ENCODE measurements at regions not wholly inside any gene's neighbourhood (a gene's known extent, or its start where the extent isn't known, plus 50 kb on each side); places are given as distances from the start of the nearest gene placed in this dataset.

DNA sequence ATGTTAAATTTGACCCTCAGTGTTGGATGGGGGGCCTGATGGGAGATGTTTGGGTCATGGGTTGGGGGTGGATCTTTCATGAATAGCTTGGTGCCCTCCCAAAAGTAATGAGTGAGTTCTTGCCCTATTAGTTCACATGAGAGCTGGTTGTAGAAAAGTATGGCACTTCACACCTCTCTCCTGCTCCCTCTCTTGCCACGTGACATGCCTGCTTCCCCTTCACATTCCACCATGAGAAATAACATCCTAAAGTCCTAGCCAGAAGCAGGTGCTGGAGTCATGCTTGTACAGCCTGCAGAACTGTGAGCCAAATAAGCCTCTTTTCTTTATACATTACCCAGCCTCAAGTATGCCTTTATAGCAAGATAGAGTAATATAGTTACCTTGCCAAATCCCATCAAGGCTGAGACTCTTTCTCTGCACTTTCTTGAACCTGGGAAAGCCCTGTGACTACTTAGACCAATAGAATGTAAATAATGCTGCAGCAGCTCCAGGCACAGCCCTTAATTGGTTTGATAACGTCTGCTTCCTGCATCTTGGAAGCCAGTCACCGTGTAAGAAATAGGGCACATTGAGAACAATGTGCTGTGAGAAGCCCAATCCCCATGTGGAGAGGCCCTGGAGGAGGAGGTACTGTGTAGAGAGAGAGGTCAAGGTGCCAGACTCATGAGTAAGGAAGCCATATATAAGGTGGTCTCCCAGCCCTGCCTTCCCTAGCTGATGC lies 88.0 kb upstream of the NAMPT start:
- ChIA-PET CTCF (interaction anchor here (1.1 to 1.6 kb wide), 2 partner anchors 18 to 31 kb away, joined by 3 to 5 read pairs; no protein-coding TSS in a partner anchor), POLR2A (no interaction called here)
- no peak for DNase-seq (ENCODE audit: extremely low spot score)
- TF ChIP-seq, protein P1, sequence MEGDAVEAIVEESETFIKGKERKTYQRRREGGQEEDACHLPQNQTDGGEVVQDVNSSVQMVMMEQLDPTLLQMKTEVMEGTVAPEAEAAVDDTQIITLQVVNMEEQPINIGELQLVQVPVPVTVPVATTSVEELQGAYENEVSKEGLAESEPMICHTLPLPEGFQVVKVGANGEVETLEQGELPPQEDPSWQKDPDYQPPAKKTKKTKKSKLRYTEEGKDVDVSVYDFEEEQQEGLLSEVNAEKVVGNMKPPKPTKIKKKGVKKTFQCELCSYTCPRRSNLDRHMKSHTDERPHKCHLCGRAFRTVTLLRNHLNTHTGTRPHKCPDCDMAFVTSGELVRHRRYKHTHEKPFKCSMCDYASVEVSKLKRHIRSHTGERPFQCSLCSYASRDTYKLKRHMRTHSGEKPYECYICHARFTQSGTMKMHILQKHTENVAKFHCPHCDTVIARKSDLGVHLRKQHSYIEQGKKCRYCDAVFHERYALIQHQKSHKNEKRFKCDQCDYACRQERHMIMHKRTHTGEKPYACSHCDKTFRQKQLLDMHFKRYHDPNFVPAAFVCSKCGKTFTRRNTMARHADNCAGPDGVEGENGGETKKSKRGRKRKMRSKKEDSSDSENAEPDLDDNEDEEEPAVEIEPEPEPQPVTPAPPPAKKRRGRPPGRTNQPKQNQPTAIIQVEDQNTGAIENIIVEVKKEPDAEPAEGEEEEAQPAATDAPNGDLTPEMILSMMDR (IDR thresholded peaks at IDR 0.05; ENCODE audit: control extremely low read depth, extremely low read depth, low read depth, missing control alignments) = no peak

- ChIA-PET POLR2A (no interaction called here), CTCF (interaction anchor here (1.1 to 1.6 kb wide), 2 partner anchors 19 to 31 kb away, joined by 3 to 5 read pairs; no protein-coding TSS in a partner anchor)
- TF ChIP-seq, protein P1 (IDR thresholded peaks at IDR 0.05; ENCODE audit: control extremely low read depth, extremely low read depth, low read depth, missing control alignments) = no peak
- no peak for DNase-seq (ENCODE audit: extremely low spot score)
Measured at GRCh38 chr7:106372126-106372525, 87.3 kb upstream of the NAMPT start.

- ChIA-PET CTCF (no interaction called here), POLR2A (no interaction called here)
- TF ChIP-seq, protein P1 (IDR thresholded peaks at IDR 0.05; ENCODE audit: control extremely low read depth, extremely low read depth, low read depth, missing control alignments) = no peak
- no peak for DNase-seq (ENCODE audit: extremely low spot score)
Measured at GRCh38 chr7:106371629-106372028, 86.8 kb upstream of the NAMPT start.

GRCh38 chr7:106370542-106370941 lies 85.8 kb upstream of the NAMPT start:
- POLR2A ChIA-PET = no interaction called here
- no peak for DNase-seq (ENCODE audit: extremely low spot score)
- CTCF ChIA-PET = no interaction called here
- TF ChIP-seq, protein P1 (IDR thresholded peaks at IDR 0.05; ENCODE audit: control extremely low read depth, extremely low read depth, low read depth, missing control alignments) = no peak

DNA sequence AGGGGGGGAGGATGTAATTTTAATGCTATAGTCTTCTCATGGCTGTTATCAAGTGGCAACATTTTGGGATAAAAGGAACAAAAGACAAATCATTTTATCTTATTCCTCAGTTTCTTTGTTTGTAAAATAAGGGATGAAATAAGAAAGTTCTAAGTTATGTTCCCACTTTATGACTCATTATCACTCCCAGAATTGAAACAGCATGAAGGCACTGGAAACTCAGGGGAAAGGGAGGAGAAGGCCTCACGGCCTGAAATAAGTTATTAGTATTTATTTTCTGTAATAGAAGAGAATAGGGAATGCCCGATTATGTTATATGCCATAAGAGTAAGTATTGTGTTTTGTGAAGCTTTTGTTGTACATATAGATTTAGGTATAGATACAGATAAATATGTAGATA lies 85.0 kb upstream of the NAMPT start:
- TF ChIP-seq, protein P1 (IDR thresholded peaks at IDR 0.05; ENCODE audit: control extremely low read depth, extremely low read depth, low read depth, missing control alignments) = no peak
- ChIA-PET POLR2A (no interaction called here), CTCF (interaction anchor here (1.2 to 2.8 kb wide), 2 partner anchors 10 to 193 kb away, joined by 4 to 13 read pairs; no protein-coding TSS in a partner anchor)
- DNase-seq (ENCODE audit: extremely low spot score) = no peak

DNA sequence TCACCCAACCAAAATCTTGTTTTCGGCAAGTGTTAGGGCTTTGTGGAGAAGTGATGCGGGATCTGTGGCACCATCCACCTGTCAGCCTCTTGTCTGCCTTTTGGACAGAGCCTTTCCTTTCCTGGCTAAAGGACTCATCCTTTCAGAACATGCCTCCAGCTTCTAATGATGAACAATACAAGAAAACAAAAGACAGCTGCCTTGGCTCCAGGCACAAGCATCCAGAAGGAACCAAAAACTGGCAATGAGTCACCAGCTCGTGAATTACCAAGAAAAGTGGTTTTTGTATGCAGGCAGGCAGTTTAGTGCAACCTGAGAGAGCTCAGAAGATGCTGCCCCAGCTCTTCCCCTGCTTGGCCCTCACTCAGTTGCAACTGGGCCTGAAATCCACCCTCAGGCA lies 84.6 kb upstream of the NAMPT start:
- TF ChIP-seq, protein P1 (IDR thresholded peaks at IDR 0.05; ENCODE audit: control extremely low read depth, extremely low read depth, low read depth, missing control alignments) = no peak
- DNase-seq (ENCODE audit: extremely low spot score) = no peak
- POLR2A ChIA-PET = no interaction called here
- CTCF ChIA-PET = interaction anchor here (1.0 to 2.8 kb wide), 5 partner anchors 8 to 193 kb away, joined by 3 to 13 read pairs (median 3); no protein-coding TSS in a partner anchor
